ENCODE measurements at regions not wholly inside any gene's neighbourhood (a gene's known extent, or its start where the extent isn't known, plus 50 kb on each side); places are given as distances from the start of the nearest gene placed in this dataset.

GRCh38 chrX:148228521-148228920 lies 247.4 kb downstream of the FMR1NB start:
- TF ChIP-seq CTCF (IDR thresholded peaks at IDR 0.05) (no peak), ZFX (IDR thresholded peaks at IDR 0.05; ENCODE audit: borderline replicate concordance) (no peak)

Data from 22Rv1 (cell line).